ENCODE measurements at regions not wholly inside any gene's neighbourhood (a gene's known extent, or its start where the extent isn't known, plus 50 kb on each side); places are given as distances from the start of the nearest gene placed in this dataset.
"Not testable (repeated sequence)": the region's sequence is repeated elsewhere in the genome, so short reads cannot be mapped to it uniquely, and the experiment has no call there.

DNA sequence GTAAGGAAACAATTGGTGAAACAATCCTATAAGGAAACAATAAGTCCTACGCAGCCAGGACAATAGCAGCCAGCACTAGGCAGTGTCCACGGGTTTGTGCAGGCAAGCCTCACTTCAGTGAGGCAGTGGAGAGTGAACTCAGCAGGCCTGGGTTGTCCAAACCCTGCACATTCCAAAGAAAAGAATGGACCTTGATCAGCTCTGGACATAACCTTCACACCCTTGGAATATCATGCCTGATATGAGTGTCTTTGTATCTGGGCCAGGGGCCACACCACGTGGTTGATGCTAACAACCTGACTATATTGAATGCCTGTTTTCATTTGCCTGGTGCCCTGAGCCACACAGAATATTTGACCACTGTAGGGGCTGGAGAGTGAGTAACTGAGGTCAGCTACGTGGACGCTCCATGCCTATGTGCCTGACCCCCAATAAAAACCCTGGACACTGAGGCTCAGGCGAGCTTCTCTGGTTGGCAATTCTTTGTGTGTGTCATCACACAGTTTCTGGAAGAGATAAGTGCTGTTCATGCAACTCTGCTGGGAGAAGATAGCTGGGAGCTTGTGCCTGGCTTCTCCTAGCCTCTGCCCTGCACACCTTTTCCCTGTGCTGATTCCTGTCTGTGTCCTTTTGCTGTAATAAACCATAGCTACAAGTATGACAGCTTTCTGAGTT, 81.4 kb upstream of the NCOR2 start:
- DNase-seq = peak; percentile 28 to 31

DNA sequence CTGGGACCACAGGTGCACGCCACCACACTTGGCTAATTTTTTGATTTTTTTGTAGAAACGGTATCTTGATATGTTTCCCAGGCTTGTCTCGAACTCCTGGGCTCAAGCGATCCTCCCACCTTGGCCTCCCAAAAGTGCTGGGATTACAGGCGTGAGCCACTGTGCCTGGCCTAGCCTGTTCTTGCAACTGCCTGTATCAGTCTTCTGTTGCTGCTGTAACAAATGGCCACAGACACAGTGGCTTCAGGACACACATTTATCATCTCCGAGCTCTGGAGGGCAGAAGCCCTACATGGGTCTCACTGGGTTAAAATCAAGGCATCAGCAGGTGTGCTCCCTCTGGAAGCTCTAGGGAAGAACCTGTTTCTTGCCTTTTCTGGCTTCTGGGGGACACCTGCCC, 79.9 kb upstream of the NCOR2 start:
- no peak for DNase-seq

DNA sequence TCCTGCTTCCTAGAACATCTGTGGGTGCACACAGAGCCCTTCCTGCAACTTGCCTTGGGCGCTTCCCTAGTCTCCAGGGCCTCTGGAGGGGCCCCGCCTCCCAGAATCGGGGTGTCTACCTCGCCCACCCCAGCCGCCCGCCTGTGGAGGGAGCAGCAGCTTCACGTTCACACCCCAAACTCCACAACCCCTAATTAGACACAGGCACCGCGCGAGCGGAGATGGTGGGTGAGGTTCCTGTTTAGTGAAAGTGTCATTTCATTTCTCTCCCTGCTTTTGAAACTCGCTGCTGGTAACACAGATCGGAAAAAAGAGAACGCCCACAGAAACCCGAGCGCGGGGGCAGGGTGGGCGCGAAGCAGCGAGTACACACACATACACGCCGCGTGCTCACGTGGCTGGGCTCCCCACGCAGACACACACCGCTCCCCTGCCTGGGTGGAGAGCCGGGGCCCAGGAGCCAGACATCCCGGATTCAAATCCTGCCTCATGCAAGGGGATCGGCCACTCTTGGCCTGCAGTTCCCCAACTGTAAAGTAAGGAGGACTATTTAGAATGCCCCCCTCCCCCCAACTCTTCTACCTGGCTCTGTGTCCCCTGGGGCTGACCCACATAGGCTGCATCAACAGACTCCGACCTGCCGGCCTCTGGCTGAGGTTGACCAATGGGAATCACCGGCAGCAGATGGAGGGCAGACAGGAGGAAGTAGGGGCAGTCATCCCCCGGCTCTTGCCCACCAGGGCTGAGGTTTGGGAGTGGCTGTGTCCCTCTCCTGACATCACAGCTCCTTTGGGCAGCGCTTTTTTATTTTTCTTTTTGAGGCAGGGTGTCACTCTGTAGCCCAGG, 79.2 kb upstream of the NCOR2 start:
- DNase-seq = peak; percentile 75 to 76

DNA sequence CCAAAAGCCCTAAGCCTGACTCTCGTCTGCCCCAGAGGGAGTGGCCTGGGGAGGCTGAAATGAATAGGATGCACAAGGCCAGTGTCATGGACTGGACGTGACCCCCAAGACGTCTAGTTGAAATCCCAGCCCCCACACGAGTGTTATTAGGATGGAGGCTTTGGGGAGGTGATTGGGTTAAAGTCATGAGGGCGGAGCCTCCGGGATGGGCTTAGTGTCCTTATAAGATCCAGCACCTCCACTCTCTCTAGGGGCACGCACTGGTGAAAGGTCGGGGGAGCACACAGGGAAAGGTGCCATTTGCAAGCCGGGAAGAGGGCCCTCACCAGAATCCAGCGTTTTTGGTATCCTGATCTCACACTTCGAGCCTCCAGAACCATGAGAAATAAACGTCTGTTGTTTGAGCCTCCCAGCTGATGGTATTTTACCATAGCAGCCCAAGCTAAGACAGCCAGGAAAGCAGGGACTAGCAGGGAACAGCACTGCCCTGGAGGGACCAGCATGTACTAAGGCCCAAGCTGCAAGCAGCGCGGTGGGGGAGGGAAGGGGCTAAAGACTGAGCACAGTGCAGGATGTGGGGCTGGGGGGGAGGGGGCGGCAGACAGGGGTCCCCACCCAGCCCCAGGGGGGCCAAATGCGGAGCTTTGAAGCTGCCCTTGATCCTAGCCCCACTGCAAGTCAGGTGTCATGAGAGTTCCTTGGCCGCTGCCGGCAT, 78.3 kb upstream of the NCOR2 start:
- DNase-seq = no peak

DNA sequence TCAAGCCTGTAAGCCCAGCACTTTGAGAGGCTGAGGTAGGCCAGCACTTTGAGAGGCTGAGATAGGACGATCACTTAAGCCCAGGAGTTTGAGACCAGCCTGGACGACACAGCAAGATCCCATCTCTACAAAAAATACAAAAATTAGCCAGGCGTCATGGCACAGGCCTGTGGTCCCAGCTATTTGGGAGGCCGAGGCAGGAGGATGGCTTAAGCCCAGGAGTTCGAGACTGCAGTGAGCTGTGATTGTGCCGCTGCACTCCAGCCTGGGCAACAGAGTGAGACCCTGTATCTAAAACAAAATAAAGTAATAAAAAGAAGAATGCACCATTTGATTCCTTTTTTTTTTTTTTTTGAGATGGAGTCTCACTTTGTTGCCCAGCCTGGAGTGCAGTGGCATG, 76.4 kb upstream of the NCOR2 start:
- not testable (repeated sequence) for DNase-seq

DNA sequence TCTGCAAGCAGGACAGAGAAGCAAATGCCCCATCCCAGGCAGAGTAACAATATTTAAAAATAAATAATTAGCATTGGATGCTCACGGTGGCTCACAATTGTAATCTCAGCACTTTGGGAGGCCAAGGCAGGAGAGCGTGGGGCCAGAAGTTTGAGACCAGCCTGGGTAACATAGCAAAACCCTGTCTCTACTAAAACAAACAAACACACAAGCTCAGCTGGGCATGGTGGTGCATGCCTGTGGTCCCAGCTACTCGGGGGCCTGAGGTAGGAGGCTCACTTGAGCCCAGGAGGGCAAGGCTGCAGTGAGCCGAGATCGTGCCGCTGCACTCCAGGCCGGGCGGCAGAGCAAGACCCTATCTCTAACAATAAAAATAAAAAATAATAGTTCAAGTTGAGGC, 74.7 kb upstream of the NCOR2 start:
- DNase-seq = no peak

DNA sequence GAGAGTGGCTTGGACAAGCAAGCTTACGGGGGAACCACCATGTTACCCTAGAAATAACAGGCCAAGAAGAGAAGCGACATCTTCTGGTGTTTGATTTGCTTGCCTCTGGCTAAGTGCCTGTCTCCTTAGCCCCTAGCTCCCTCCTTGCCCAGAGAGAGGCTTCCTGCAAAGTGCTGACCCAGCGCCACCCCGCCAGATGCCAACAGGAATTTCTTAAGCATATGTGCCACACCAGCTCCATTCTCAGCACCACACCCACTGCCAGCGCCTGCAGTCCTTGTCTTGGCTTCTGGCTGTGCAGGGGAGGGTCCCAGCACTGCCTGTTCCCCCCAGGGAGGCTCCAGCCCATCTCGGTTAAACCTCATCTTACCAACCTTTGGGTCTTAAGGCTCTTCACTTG, 74.2 kb upstream of the NCOR2 start:
- DNase-seq = no peak

DNA sequence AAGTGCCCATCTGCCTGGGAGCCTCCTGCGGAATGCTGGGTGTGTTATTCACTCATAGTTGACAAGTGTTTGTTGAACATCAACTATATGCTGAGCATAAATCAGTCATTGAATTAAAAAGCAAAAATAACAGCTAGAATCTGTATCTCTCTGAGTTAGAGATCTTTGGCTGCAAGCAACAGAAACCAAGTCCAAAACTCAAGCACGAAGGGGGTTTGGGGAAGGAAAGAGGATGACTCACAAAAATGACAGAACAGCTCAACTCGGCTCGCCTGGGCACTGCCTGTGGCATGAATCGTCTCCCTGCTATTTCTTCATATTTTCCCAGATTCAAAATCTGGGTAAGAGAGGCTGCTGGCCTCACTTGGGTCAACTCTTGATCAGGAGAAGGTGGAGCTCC, 72.6 kb upstream of the NCOR2 start:
- DNase-seq = no peak

DNA sequence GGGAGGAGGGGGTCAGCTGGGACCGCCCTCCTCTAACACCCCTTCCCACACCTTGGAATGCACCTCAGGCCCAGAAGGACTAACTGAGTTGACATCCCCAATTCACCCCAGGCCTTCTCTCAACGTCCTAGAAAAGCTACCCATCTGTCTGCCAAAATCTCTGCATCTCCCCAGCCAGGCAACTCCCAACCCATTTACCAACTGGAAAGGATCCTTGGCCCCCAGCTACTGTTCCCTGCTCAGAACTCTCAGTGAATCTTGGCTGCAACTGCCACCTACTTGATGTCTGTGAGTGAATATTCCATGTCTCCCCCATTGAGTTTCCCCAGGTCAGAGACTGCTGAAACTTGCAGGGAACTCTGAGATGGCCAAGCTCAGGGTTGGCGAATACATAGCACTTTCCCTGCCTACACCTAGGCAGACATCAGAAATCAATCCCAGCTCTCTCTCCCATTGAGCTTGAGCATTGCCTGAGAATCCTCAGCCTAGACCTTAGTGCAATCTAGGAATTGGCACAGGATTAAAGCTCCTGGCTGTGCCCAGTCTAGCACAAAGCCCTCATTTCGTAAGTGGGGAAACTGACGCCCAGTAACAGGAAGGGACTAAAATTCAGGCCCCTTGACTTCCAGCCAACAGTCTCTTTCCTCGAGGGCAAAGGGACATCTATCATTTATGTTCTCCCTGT, 71.9 kb upstream of the NCOR2 start:
- no peak for DNase-seq

DNA sequence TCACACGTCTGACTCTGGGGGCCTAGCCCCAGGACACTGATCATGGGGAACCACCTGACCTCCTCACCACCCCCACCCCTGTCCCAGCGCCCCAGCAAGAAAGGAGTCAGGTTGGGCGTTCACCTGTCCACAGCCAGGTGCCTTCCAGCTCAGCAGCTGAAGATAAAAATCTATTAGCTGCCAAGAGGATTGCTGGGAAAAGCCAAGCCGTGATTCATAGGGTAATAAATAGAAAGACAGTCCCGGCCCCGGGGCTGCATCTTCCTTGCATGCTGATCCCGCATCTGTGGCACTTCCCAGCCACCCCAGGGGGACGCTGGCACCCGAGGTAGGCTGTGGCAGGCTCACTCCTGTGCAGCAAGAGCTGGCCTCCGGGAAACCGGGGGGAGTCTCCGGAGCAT, 70.2 kb upstream of the NCOR2 start:
- DNase-seq = no peak

DNA sequence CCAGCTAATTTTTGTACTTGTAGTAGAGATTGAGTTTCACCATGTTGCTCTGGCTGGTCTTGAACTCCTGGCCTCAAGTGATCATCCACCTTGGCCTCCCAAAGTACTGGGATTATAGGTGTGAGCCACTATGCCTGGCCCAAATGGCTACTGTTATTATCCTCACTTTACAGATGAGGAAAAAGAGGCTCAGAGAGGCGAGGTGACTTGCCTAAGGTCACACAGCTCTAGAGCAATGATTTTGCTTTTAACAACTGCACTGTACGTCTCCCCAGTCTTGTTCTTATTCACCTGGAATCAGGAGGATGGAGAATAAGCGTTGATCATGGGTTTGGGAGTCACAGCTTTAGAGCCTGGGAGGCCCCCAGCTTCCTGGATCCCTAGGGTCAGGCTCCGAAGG, 69.8 kb upstream of the NCOR2 start:
- no peak for DNase-seq

DNA sequence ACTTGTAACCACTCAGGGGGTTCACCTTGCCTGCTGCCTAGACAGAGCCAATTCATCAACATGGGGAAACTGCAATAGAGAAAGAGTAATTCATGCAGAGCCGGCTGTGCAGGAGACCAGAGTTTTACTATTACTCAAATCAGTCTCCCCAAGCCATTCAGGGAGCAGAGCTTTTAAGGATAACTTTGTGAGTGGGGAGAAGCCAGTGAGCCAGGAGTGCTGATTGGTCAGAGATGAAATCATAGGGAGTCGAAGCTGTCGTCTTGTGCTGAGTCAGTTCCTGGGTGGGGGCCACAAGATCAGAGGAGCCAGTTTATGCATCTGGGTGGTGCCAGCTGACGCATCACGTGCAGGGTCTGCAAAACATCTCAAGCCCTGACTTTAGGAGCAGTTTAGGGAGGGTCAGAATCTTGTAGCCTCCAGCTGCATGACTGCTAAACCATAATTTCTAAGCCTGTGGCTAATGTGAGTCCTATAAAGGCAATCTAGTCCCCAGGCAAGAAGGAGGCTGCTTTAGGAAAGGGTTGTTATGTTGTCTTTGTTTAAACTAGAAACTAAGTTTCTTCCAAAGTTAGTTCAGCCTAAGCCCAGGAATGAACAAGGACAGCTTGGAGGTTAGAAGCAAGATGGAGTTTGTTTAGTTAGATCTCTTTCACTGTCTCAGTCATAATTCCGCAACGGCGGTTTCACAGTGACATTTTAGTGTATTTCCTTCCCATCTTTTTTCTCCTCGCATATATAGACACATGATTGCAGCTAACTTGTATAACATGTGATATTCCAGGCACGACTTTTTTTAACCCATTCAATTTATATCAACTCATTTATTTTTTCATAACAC, 68.9 kb upstream of the NCOR2 start:
- DNase-seq = peak; percentile 58 to 65

DNA sequence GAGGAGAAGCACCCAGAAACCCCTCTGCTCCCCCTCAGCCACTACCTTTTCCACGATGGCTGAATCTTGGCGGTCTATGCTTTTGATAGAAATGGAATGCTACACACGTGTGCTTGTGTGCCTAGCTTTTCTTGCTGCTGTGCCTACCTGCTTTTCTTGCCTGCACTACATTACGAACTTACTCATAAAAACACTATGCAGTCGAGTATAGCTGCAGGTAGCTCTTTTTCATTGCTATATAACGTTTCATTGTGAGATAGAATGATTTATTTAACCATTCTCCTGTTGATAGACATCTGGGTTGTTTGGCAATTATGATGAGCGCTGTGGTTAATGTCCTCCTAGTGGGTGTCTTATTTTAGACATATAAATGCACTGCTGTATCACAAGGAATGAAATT, 67.9 kb upstream of the NCOR2 start:
- DNase-seq = no peak

DNA sequence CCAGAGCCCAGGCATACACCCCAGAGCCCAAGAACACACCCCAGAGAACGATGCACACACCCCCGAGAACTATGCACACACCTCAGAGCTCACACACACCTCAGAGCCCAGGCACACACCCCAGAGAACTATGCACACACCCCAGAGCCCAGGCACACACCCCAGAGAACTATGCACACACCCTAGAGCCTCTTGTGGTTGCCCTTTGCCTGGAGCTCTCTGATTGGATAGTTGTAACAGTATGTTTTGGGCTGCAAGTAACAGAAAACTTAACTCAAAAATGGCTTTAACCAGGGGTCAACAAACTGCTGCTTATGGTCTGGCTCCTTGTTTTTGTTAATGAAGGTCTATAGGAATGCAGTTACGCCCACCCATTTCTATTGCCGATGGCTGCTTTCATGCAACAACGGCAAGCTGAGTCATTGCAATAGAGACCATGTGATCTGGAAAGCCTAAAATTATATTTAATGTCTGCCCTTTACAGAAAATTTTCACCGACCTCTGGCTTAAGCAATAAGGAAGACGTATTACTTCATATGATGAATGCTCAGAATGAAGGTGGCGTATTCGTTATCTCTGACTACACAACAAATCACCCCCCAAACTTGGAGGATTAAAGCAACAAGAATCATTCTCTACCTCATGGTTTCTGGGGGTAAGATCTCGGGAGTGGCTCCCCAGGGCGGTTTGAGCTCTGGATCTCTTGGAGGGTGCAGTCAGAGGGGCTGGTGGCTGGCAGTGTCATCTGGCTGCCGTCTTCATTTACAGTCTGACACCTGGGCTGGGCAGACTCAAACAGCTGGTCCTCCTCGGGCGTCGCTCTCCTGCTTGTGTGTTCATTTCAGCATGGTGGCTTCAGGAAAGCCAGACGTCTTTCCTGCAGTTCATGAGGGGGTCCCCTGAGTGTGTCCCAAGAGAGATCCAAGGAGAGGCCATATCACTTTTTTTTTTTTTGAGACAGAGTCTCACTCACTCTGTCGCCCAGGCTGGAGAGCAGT, 66.3 kb upstream of the NCOR2 start:
- no peak for DNase-seq

DNA sequence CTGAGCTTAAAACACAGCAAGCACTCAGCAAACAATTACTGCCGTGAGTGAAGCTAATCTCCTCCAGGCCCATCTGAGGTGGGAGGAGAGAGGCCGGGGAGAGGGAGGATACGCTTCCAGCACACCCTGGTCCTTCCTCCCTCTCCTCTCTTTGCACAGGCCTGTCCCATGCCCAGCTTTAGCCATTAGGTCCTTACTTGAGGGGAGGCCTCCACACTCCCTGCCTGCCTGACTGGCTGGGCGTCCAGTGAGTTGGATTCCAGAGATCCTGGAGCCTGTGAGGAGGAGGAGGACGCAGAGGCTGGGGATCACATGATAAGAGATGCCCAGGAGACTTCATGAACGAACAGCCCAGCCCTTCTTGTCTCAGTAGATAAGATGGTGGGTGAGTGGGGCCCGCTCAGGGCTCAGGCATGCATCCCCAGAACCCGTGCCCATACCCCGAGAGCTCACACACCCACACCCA, 65.1 kb upstream of the NCOR2 start:
- no peak for DNase-seq

DNA sequence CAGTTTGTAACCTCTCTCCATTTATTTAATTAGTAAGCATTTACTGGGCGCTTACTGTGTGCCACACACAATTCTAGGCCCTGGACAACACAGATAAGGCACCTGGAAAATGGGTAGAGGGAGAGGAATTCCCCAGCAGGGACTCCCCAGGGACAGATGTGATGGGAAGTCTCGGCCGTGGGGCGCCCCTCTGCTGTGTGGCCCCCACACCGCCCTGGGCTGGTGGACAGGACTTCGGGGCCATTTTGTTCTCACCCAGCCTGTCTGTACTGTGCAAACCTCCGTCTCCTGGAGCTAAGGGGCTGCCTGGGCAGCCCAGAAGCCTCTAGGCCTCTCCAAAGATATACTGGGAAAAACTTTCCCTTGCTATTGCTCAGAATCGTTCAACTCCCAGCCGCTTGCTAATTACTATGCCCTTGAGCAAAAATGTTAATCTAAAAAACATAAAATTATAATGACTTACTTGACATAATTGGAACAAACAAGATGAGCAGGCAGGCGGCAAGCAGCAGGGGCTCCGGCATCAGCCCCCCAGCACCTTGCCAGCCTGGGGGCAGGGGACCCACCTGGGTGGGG, 64.4 kb upstream of the NCOR2 start:
- DNase-seq = no peak

DNA sequence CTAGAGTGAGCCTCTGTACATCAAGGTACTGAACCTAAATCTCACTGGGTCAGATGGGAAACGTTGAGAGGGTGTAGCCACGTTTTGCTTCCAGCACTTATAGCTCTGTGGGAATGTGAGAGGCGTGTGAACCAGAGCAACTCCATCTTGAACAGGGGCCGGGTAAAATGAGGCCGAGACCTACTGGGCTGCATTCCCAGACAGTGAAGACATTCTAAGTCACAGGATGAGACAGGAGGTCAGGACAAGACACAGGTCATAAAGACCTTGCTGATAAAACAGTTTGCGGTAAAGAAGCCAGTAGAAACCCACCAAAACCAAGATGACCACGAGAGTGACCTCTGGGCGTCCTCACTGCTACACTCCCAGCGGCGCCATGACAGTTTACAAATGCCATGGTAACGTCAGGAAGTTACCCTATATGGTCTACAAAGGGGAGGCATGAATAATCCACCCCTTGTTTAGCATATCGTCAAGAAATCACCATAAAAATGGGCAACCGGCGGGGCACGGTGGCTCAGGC, 63.4 kb upstream of the NCOR2 start:
- no peak for DNase-seq

DNA sequence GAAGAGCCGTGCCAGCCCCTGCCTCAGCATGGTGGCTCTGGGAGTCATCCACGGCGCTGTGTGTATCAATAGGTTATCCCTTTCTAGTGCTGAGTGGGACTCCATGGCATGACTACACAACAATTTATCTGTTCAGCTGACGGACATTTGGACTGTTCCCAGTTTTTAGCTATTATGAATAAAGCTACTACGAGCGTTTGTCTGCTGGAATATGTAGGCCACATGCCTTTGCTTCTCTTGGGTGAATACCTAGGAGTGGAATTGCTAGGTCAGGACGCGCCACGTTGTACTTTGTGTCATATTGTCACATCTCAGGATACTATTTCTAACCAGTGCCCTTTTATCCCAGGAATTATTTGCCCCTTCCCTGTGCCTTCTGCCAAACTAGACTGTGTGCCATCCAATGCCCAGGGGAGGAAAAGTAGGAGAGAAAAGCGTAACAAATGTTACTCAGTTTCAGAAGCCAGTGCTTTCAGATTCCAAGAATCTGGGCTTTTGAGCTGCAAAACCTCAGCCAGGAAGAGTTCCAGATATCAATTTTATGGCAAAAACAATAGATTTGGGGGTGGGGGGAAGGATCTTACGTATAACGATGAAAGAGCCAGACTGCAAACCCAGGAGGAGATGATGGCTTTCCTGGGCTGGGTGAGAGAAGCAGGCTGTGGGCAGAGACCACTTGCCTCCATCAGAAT, 62.5 kb upstream of the NCOR2 start:
- no peak for DNase-seq

DNA sequence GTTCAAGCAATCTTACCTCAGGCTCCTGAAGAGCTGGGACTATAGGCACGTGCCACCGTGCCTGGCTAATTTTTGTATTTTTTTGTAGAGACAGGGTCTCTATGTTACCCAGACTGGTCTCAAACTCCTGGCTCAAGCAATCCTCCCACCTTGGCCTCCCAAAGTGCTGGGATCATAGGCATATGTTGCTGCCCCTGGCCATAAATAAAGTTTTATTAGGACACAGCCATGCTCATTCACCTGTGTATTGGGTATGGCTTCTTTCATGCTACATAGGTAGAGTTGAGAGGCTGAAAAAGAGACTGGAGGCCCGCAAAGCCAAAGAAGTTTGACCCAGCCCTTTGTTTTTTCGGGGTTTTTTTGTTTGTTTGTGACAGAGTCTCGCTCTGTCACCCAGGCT, 61.7 kb upstream of the NCOR2 start:
- no peak for DNase-seq

DNA sequence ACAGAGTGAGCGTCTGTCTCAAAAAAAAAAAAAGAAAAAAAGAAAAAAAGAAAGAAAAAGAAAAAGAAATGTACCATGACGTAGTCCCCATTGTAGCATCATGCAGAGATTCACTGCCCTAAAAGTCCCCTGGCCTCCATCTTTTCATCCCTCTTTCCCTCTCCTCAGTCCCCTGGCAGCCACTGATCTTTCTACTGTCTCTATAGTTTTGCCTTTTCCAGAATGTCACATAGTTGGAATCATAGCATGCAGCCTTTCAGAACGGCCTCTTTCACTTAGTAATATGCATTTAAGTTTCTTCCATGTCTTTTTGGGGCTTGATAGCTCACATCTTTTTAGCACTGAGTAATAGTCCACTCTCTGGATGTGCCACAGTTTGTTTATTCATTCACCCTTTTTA, 60.5 kb upstream of the NCOR2 start:
- DNase-seq = no peak
